ENCODE measurements at regions not wholly inside any gene's neighbourhood (a gene's known extent, or its start where the extent isn't known, plus 50 kb on each side); places are given as distances from the start of the nearest gene placed in this dataset.
"Not testable (repeated sequence)": the region's sequence is repeated elsewhere in the genome, so short reads cannot be mapped to it uniquely, and the experiment has no call there.

DNA sequence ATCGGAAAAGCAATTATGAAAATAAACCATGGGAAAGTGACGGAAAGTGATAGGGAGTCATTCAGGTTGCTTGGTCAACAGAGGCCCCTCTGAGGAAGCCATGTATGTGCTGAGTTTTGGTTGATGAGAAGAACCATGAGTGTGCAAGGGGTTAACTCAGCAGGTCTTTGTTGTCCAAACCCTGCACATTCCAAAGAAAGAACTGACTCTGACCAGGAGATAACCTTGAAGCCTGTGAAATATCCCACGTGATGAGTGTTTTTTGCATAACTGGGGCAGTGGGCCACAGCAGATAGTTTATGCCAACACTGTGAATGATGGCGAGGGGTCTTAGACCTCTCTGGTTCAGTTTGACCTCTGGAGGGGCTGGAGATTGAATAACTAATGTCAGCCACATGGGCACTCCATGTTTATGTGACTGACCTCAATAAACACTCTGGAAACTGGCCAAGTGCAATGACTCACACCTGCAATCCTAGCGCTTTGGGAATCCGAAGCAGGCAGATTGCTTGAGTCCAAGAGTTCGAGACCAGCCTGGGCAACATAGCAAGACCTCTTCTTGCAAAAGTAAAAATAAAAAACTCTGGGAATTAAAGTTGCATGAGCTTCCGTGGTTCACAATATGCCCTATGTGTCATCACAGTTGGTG is 154.0 kb upstream of the FOXK1 start:
- no peak for DNase-seq

- no peak for DNase-seq
These were observed 150.9 kb upstream of the FOXK1 start for GRCh38 chr7:4531236-4531635.

DNA sequence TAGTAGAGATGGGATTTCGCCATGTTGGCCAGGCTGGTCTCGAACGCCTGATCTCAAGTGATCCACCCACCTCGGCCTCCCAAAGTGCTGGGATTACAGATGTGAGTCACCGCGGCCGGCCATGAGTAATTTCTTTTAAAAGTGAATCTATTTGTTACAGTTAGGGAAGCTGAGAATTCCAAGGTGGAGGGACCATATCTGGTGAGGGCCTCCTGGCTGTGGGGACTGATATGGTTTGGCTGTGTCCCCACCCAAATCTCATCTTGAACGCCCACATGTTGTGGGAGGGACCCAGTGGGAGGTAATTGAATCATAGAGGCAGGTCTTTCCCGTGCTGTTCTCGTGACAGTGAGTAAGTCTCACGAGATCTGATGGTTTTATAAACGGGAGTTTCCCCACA is 148.8 kb upstream of the FOXK1 start:
- DNase-seq = not testable (repeated sequence)

DNA sequence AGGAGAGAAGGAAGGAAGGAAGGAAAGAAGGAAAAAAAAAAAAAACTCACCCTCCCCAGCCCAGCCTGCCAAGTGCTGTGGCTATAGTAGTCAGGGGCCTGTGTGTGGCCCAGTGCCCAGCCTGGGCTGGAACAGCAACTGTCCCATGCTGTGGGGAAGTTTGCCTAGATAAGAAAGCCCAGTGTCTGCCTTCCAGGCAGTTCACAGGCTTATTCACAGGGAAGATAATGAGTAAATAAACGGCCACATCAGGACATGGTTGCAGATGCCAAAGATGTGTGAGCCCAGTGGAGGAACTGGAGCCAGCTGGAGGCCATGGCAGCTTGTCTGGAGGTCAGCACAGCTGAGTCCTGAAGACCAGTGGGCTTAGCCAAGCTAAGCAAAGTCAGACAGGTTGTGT is 132.4 kb upstream of the FOXK1 start:
- no peak for DNase-seq

GRCh38 chr7:4550117-4550516 is 132.0 kb upstream of the FOXK1 start:
- DNase-seq = no peak

- no peak for DNase-seq
These were observed 129.1 kb upstream of the FOXK1 start for GRCh38 chr7:4552985-4553384.

GRCh38 chr7:4556868-4557793 is 125.0 kb upstream of the FOXK1 start:
- DNase-seq = no peak

GRCh38 chr7:4561795-4562194 is 120.3 kb upstream of the FOXK1 start:
- DNase-seq = no peak

DNA sequence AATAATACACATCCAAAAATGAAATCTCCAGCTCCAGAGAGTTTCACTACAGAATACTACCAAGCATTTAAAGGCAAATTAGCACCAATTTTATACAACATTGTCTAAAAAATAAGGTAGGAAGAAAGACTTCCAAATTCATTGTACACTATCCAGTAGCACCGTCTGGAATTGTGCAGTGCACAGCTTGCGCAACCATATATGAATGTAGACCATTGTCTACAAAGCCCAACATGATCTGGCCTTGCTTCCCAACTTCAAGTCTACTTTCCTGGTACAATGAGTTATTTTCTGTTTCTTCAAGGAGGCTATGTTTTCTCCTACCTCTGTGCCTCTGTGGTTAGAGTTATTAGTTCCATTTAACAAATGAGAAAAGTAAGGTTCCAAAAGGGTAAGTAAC is 115.4 kb upstream of the FOXK1 start:
- no peak for DNase-seq

- DNase-seq = no peak
These were observed 107.2 kb upstream of the FOXK1 start for GRCh38 chr7:4574851-4575250.

DNA sequence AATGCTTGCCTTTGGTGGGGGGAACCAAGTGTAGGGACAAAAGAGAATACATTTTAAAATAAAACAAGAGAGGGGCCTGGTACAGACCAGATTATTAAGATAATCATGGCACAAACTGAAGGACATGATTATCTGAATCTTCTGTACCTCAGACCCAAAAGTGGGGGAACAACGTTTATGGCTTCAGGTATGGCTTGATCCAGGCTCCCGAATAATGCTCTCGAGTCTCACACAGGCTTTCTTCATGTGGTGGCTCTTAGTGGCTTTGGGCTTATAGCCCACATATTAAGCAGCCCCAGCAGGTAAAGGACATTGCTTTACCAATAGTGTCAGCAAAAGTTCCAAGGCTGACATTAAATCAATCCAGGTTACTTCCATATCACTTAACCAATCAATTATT is 106.8 kb upstream of the FOXK1 start:
- no peak for DNase-seq

DNA sequence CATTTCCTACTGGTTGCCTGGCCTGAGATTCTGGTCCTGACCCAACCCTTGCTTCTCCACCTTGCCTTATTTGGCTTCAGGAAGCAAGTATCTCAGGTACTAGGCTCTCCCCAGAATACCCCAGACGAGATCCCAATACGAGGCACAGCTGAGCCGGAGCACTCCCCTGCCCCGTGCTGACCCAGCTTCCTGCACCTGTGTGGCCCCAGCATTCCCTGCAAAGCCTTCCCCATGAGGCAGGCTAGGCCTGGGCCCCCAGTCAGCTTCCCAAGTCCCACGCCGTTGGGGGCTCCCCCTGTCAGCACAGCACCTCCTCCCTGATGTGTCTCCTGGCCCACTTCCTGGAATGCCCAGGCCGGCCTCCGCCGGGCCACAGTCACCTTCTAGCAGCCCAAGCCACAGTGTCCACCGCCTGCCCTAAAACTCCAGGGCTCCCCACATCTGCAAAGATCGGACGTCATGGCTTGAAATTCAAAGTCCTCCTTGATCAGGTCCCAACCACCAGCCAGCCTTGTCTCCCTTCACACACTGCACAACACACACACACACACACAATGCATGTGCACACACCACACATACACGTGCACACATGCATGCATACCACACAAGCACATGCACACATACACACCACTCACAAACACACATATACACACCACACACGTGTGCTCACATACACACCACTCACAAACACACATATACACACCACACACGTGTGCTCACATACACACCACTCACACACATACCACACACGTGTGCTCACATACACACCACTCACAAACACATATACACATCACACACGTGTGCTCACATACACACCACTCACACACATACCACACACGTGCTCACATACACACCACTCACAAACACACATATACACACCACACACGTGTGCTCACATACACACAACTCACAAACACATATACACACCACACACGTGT is 78.9 kb upstream of the FOXK1 start:
- DNase-seq = no peak

DNA sequence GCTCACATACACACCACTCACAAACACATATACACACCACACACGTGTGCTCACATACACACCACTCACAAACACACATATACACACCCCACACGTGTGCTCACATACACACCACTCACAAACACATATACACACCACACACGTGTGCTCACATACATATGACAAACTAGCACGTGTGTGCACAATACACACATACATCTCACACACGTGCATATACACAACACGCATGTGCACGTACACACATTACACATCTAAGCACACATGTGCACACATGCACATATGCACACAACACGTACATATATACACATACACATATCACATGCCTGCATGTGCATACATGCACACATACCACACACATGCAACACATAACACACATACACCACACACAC is 78.3 kb upstream of the FOXK1 start:
- no peak for DNase-seq

GRCh38 chr7:4604456-4604940 is 77.6 kb upstream of the FOXK1 start:
- no peak for DNase-seq

DNA sequence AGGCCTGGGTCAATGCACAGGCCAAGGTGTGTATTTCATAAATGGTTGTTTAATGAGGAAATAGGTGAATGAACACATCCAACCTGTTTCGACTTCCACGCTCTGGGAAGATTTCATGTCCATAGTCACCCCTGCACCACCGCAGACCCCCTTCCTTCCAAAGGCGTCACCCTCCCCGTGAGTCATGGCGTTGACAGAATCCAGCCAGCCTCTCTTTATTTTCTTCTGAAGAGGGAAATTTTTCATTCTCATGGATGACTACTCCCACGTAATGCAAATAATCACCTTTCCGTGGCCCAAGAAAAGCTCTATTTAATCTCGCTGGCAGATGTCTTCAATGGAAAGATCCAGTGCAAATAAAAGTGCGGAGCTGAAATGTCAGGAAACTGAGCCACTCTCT is 75.3 kb upstream of the FOXK1 start:
- DNase-seq = no peak

GRCh38 chr7:4607311-4607729 is 74.8 kb upstream of the FOXK1 start:
- DNase-seq = no peak

DNA sequence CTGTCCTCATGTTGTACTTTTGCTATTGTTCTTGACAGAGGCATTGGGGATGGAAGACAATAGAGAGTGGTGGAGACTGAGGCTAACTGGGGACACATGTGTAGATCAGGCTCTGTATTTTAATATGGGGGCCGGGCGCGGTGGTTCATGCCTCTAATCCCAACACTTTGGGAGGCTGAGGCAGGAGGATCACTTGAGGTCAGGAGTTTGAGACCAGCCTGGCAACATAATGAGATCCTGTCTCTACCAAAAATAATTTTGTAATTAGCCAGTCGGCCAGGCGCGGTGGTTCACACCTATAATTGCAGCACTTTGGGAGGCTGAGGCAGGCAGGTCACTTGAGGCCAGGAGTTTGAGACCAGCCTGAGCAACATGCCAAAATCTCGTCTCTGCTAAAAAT is 72.5 kb upstream of the FOXK1 start:
- not testable (repeated sequence) for DNase-seq

GRCh38 chr7:4610768-4611467 is 71.2 kb upstream of the FOXK1 start:
- DNase-seq = peak; percentile 63

DNA sequence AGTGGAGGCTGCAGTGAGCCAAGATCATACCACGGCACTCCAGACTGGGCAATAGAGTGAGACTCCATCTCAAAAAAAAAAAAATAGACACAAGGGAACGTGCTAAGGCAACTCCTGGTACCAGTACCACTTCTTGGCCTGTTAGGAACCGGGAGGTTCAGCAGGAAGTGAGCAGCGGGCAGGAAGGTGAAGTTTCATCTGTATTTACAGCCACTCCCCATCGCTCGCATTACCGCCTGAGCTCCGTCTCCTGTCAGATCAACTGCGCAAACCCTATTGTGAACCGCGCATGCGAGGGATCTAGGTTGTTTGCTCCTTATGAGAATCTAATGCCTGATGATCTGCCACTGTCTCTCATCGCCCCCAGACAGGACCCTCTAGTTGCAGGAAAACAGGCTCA is 69.9 kb upstream of the FOXK1 start:
- no peak for DNase-seq

DNA sequence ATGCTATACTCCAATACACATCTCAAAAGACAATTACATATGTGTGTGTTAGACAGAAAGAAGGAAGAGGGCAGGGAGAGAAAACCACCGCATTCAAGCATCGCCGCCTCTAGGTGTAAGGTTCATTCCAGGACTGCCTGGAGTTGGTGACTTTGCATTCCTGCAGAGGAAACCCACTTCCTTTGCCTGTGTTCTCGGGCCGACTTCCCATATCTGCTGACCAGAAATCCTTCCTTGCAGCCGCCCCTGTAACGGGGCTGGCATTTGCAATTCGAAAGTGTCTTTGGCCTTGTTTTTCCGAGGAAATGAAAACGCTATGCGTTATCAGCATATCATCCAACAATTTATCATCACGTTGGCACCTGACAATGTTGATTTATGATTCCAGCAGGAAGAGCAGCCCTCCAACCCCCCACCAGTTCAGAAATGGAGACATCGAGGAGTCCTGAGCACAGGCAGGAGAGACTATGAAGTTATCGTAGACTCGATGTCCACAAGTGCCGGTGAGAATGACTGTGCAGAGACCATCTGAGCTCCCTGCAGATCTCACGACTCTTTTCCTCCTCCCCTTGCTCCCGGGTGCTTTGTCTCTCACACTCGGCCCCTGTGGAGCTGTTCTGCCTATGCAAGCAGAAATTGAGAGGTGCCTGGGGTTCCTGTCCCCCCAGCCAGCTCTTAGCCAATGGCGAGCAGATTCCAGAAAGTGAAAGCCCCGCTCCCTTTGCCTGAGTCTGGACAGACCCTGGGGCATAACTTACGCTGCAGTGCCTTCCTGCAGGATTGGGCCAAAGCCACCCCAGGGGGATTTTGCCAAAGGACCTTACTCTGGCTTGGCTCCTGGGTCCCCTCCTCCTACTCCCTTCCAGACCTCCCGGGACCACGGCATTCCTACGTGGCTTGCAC is 68.9 kb upstream of the FOXK1 start:
- peak; percentile 34 for DNase-seq

- DNase-seq = no peak
These were observed 68.1 kb upstream of the FOXK1 start for GRCh38 chr7:4613846-4614548.
